KMS-11 (cell line): ENCODE measurements at regions not wholly inside any gene's neighbourhood (a gene's known extent, or its start where the extent isn't known, plus 50 kb on each side); places are given as distances from the start of the nearest gene placed in this dataset.

ENCODE experiments used
- H2AFZ ChIP-seq: fragments of 200-600 bp; sonication (generic); 2 replicates; pipeline ENCODE4 v1.6.1; 2016; ENCODE audit warnings: antibody characterized with exemption, mixed run types, low read depth
- H3K27ac ChIP-seq: fragments of 200-600 bp; sonication (generic); 2 replicates; pipeline ENCODE4 v1.6.1; 2016; ENCODE audit warnings: mild to moderate bottlenecking, mixed run types
- H3K27me3 ChIP-seq: fragments of 200-600 bp; sonication (generic); 2 replicates; pipeline ENCODE4 v1.6.1; 2017; ENCODE audit warnings: mild to moderate bottlenecking, low read depth, mixed run types, moderate library complexity; ENCODE audit not compliant: insufficient read depth
- H3K36me3 ChIP-seq: fragments of 200-600 bp; sonication (generic); 2 replicates; pipeline ENCODE4 v1.6.1; 2017; ENCODE audit warnings: mild to moderate bottlenecking, mixed run types; ENCODE audit not compliant: insufficient read depth
- H3K4me1 ChIP-seq: fragments of 200-600 bp; sonication (generic); 2 replicates; pipeline ENCODE4 v1.6.1; 2016; ENCODE audit warnings: mild to moderate bottlenecking, low read depth, mixed run types; ENCODE audit not compliant: poor library complexity, severe bottlenecking
- H3K4me2 ChIP-seq: fragments of 200-600 bp; sonication (generic); 2 replicates; pipeline ENCODE4 v1.7.0; 2016; ENCODE audit warnings: mild to moderate bottlenecking, mixed run types
- H3K4me3 ChIP-seq: fragments of 200-600 bp; sonication (generic); IDR thresholded peaks from 2 replicates; pipeline ENCODE4 v1.6.1; 2017; ENCODE audit warnings: low read depth, low read length, mixed read lengths; ENCODE audit not compliant: insufficient read depth
- H3K79me2 ChIP-seq: fragments of 200-600 bp; sonication (generic); 2 replicates; pipeline ENCODE4 v1.6.1; 2016; ENCODE audit warnings: low read depth, mixed run types; ENCODE audit not compliant: insufficient read depth
- H3K9ac ChIP-seq: fragments of 200-600 bp; sonication (generic); 2 replicates; pipeline ENCODE4 v1.6.1; 2016; ENCODE audit warnings: mild to moderate bottlenecking, mixed run types
- H4K20me1 ChIP-seq: fragments of 200-600 bp; sonication (generic); 2 replicates; pipeline ENCODE4 v1.6.1; 2016; ENCODE audit warnings: mild to moderate bottlenecking, mixed run types; ENCODE audit not compliant: insufficient read depth
- CTCF ChIP-seq: fragments of 200-600 bp; sonication (generic); conservative IDR thresholded peaks from 2 replicates; pipeline ENCODE4 v1.6.1; 2017; ENCODE audit warnings: low read depth, mild to moderate bottlenecking, antibody characterized with exemption, low read length, moderate library complexity, mixed read lengths

GRCh38 chr20:55160996-55161395 is 685.6 kb downstream of the DOK5 start:
- no peak overlapping the region for H2AFZ ChIP-seq
- no peak for TF ChIP-seq CTCF

GRCh38 chr20:55160037-55160436 is 684.6 kb downstream of the DOK5 start:
- Histone ChIP-seq H3K4me2 (no peak overlapping the region), H3K27ac (no peak overlapping the region), H4K20me1 (no peaks in the 10 kb centered on the region), H3K36me3 (no peaks in the 10 kb centered on the region), H3K27me3 (no peaks in the 10 kb centered on the region), H3K79me2 (no peaks in the 10 kb centered on the region), H3K4me3 (no peak overlapping the region), H2AFZ (no peak overlapping the region), H3K9ac (no peak overlapping the region), H3K4me1 (no peaks in the 10 kb centered on the region)
- TF ChIP-seq CTCF, result no peak

More at GRCh38 chr20:55160996-55161395, 685.6 kb downstream of the DOK5 start:
- no peak overlapping the region for H3K4me3 ChIP-seq
- H3K27me3 ChIP-seq, result no peaks in the 10 kb centered on the region
- no peaks in the 10 kb centered on the region for H4K20me1 ChIP-seq
- H3K36me3 ChIP-seq, result no peaks in the 10 kb centered on the region
- no peak overlapping the region for H3K27ac ChIP-seq
- no peaks in the 10 kb centered on the region for H3K4me1 ChIP-seq
- no peak overlapping the region for H3K4me2 ChIP-seq
- no peaks in the 10 kb centered on the region for H3K79me2 ChIP-seq
- H3K9ac ChIP-seq, result no peak overlapping the region

- no peaks in the 10 kb centered on the region for H3K27me3 ChIP-seq
Measured at GRCh38 chr20:55159230-55159629, 683.8 kb downstream of the DOK5 start.

GRCh38 chr20:55158446-55158845 is 683.1 kb downstream of the DOK5 start:
- Histone ChIP-seq H3K9ac (no peak overlapping the region), H3K36me3 (no peaks in the 10 kb centered on the region), H3K79me2 (no peaks in the 10 kb centered on the region), H3K4me3 (no peak overlapping the region), H4K20me1 (no peaks in the 10 kb centered on the region), H3K4me1 (no peaks in the 10 kb centered on the region), H3K27ac (no peak overlapping the region), H2AFZ (no peak overlapping the region), H3K4me2 (no peak overlapping the region), H3K27me3 (no peaks in the 10 kb centered on the region)
- TF ChIP-seq CTCF, result no peak

More at GRCh38 chr20:55159230-55159629, 683.8 kb downstream of the DOK5 start:
- H3K9ac ChIP-seq, result no peak overlapping the region
- no peak overlapping the region for H3K4me3 ChIP-seq
- no peak for TF ChIP-seq CTCF
- no peaks in the 10 kb centered on the region for H4K20me1 ChIP-seq
- H3K27ac ChIP-seq, result no peak overlapping the region
- H3K4me1 ChIP-seq, result no peaks in the 10 kb centered on the region
- no peaks in the 10 kb centered on the region for H3K36me3 ChIP-seq
- H3K4me2 ChIP-seq, result no peak overlapping the region
- no peak overlapping the region for H2AFZ ChIP-seq
- no peaks in the 10 kb centered on the region for H3K79me2 ChIP-seq

GRCh38 chr20:55155360-55155759 is 680.0 kb downstream of the DOK5 start:
- no peaks in the 10 kb centered on the region for H3K79me2 ChIP-seq
- H4K20me1 ChIP-seq, result no peaks in the 10 kb centered on the region
- no peak overlapping the region for H3K4me2 ChIP-seq
- no peak overlapping the region for H3K27ac ChIP-seq
- H3K4me3 ChIP-seq, result no peak overlapping the region
- H3K9ac ChIP-seq, result no peak overlapping the region
- no peak for TF ChIP-seq CTCF
- H2AFZ ChIP-seq, result no peak overlapping the region
- H3K4me1 ChIP-seq, result no peaks in the 10 kb centered on the region
- no peaks in the 10 kb centered on the region for H3K36me3 ChIP-seq
- H3K27me3 ChIP-seq, result no peaks in the 10 kb centered on the region
